Type B pancreatic cell (in vitro differentiated cells): ENCODE measurements at regions not wholly inside any gene's neighbourhood (a gene's known extent, or its start where the extent isn't known, plus 50 kb on each side); places are given as distances from the start of the nearest gene placed in this dataset.

Source experiments
- DNase-seq: peaks from one replicate; pipeline ENCODE4 v3.0.0; 2021; ENCODE audit warnings: mixed read lengths; ENCODE audit not compliant: unreplicated experiment; ENCODE audit errors: extremely low spot score
- H3K27ac Mint-ChIP-seq: 2 replicates; pipeline ENCODE4 v1.8.0; 2021; ENCODE audit warnings: mild to moderate bottlenecking, mixed read lengths
- H3K27me3 Mint-ChIP-seq: 2 replicates; pipeline ENCODE4 v1.8.0; 2021; ENCODE audit warnings: mixed read lengths
- H3K36me3 Mint-ChIP-seq: 2 replicates; pipeline ENCODE4 v1.8.0; 2021; ENCODE audit warnings: mixed read lengths
- H3K4me1 Mint-ChIP-seq: one replicate; pipeline ENCODE4 v1.8.0; 2021; ENCODE audit warnings: mixed read lengths; ENCODE audit not compliant: unreplicated experiment
- H3K4me3 Mint-ChIP-seq: 2 replicates; pipeline ENCODE4 v1.8.0; 2021; ENCODE audit warnings: mild to moderate bottlenecking, mixed read lengths
- H3K9me3 Mint-ChIP-seq: 2 replicates; pipeline ENCODE4 v1.8.0; 2021; ENCODE audit warnings: mixed read lengths
- TF ChIP-seq, protein P1 (sequence below): fragments of 200-600 bp; sonication (generic); conservative IDR thresholded peaks from 2 replicates; pipeline ENCODE4 v1.5.0; 2021; ENCODE audit warnings: antibody characterized with exemption, mild to moderate bottlenecking

DNA sequence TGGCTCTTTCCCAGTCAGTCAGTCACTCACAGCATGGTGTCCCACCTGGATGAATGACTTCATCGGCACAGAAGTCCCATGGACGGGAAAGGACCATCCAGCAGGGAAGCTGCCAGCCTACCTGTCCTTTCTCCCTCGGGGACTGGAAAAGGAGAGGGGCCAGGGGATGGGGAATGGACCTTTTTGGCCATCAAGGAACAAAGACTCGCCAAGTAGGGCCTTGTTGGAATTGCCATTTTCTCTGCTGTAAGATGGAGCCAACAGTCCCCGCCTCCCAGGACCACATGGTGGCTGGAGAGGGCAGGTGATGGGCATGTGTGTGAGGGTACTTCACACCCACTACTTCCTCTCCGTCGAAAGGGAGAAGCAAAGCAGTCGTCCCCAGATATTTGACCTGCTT is 67.8 kb upstream of the LHX1 start:
- H3K4me1 Mint-ChIP-seq, result peaks cover 5% of the 10 kb centered on the region
- H3K36me3 Mint-ChIP-seq, result no peaks in the 10 kb centered on the region
- DNase-seq, result no peak
- H3K9me3 Mint-ChIP-seq, result no peaks in the 10 kb centered on the region
- peaks cover 30% of the 10 kb centered on the region for H3K27me3 Mint-ChIP-seq
- H3K27ac Mint-ChIP-seq, result no peak overlapping the region
- TF ChIP-seq, protein P1, sequence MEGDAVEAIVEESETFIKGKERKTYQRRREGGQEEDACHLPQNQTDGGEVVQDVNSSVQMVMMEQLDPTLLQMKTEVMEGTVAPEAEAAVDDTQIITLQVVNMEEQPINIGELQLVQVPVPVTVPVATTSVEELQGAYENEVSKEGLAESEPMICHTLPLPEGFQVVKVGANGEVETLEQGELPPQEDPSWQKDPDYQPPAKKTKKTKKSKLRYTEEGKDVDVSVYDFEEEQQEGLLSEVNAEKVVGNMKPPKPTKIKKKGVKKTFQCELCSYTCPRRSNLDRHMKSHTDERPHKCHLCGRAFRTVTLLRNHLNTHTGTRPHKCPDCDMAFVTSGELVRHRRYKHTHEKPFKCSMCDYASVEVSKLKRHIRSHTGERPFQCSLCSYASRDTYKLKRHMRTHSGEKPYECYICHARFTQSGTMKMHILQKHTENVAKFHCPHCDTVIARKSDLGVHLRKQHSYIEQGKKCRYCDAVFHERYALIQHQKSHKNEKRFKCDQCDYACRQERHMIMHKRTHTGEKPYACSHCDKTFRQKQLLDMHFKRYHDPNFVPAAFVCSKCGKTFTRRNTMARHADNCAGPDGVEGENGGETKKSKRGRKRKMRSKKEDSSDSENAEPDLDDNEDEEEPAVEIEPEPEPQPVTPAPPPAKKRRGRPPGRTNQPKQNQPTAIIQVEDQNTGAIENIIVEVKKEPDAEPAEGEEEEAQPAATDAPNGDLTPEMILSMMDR, result no peak
- no peak overlapping the region for H3K4me3 Mint-ChIP-seq

DNA sequence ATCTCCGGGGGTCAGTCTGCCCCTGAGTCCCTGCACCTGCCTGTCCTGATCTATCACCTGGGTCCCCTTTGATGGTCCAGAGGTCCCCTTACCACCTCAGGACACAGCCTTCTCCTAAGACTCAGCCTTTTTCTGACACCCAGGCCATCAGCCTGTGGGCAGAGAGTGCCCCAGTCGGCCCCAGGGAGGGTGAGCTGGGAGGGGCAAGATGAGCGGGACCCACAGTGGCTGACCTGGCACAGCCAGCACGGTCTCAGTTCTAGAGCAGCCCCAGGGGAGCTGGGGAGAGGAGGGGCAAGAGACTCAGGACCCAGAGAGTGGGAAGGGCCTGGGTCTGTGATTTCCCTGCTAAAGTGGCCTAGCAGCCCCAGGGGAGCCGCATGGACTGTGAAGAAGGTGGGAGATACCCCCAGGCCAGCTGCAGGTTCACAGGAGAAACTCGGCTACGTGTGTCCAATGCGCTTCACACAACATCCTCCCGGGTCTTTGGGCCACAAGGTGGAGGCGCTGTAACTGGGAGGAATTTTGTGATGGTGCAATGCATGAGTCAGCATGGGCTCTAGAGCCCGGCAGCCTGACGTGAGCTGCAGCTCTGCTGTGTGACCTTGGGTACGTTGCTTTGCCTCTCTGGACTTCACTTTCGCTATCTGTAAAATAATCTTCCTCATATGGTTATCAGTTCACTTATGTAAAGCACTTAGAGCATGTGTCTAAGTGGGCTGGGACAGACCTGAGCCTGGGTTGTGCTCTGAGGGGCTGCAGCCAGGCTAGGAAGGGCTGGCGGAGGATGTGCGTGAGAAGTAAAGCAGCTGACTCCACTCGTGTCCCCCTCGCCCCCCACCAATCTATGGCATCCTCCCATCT is 67.2 kb upstream of the LHX1 start:
- Mint-ChIP-seq H3K4me3 (no peak overlapping the region), H3K36me3 (no peaks in the 10 kb centered on the region), H3K9me3 (no peaks in the 10 kb centered on the region), H3K4me1 (peaks cover 5% of the 10 kb centered on the region), H3K27me3 (peaks cover 25% of the 10 kb centered on the region), H3K27ac (no peak overlapping the region)
- TF ChIP-seq, protein P1, result no peak
- DNase-seq, result no peak

DNA sequence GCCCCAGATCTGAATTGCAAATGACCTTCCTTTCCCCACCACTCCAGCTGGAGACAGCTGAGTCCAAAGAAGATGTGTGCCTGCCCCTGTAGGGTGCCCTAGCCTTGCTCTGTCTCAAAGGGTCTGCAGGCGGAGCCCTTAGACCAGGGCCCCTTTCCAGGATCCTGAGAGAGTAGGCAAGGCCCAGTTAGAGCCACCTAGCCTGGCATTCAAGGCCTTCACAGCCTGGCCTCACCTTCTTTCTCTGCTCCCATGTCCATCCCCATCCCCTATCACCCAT is 66.6 kb upstream of the LHX1 start:
- Mint-ChIP-seq H3K9me3 (no peaks in the 10 kb centered on the region), H3K36me3 (no peaks in the 10 kb centered on the region), H3K27me3 (peaks cover 30% of the 10 kb centered on the region), H3K4me3 (no peak overlapping the region), H3K27ac (no peak overlapping the region), H3K4me1 (peaks cover 5% of the 10 kb centered on the region)
- TF ChIP-seq, protein P1, result no peak
- no peak for DNase-seq

DNA sequence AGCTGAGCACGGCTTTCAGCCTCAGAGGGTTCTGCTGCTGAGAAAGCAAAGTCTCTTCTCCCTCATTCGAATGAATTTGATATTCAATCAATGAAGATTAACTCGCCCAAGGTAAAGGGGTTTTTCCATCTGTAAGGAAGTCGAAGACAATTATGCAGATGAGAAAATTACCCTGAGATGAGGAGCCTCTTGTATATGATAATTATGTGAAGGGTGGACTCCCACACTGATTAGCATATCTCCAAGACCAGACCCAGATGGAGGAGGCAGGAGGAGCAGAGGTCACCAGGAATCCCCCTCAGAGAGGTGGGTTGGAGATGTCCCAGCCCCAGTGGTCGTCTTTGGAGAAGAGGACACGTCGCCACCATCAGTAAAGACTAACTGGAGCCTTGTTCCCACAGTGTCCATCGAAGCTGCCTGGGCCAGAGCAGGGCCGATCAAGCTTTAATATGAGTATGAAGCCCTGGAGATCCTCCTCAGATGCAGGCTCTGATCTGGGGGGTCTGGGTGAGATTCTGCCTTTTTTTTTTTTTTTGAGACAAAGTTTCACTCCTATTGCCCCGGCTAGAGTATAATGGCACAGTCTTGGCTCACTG is 61.5 kb upstream of the LHX1 start:
- Mint-ChIP-seq H3K27me3 (peaks cover 28% of the 10 kb centered on the region), H3K4me3 (no peak overlapping the region), H3K9me3 (peaks cover under 1% of the 10 kb centered on the region), H3K4me1 (no peaks in the 10 kb centered on the region), H3K27ac (no peak overlapping the region), H3K36me3 (no peaks in the 10 kb centered on the region)
- DNase-seq, result no peak
- TF ChIP-seq, protein P1, result no peak

DNA sequence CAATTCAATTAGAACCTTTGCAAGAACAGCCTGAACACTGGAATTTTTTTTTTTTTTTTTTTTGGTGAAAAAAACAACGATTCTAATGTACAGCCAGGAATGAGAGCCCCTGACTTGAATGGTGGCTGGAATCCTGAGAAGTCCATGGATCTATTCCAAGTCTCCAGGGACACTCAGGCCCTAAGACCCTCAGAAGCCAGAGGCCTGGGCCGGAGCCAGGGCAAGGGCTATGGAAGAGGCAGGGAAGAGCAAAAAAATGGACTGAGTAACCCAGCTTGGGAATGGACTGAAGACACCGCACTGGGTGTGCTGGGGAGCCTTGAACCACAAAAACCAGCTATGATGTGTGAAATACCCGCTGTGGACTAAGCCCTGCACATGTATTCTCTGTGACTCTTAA is 60.3 kb upstream of the LHX1 start:
- Mint-ChIP-seq H3K27me3 (peaks cover 30% of the 10 kb centered on the region), H3K36me3 (no peaks in the 10 kb centered on the region), H3K27ac (no peak overlapping the region), H3K4me1 (no peaks in the 10 kb centered on the region), H3K4me3 (no peak overlapping the region), H3K9me3 (peaks cover 7% of the 10 kb centered on the region)
- DNase-seq, result no peak
- TF ChIP-seq, protein P1, result no peak
